ENCODE measurements at regions not wholly inside any gene's neighbourhood (a gene's known extent, or its start where the extent isn't known, plus 50 kb on each side); places are given as distances from the start of the nearest gene placed in this dataset.

GRCh38 chr1:63710761-63711380 is 62.9 kb upstream of the ROR1 start:
- ATAC-seq (no peak), DNase-seq (ENCODE audit: low read depth, low spot score) (no peak)
- Histone ChIP-seq H3K4me1 (ENCODE audit: control insufficient read depth in 1 of 2, insufficient read depth in 2 of 2, low read length in 2 of 2) (peaks cover 7 to 16% of the 10 kb centered on the region in 2 experiments), H4K20me1 (ENCODE audit: insufficient read depth) (no peaks in the 10 kb centered on the region), H3K9ac (ENCODE audit: low read length) (no peak overlapping the region), H3K27me3 (ENCODE audit: insufficient read depth, low read length) (peaks cover 11% of the 10 kb centered on the region), H3K4me3 (replicated peaks in 1 of 2; ENCODE audit: low read depth in 1 of 2, low read length in 2 of 2) (no peak overlapping the region), H3K9me2 (ENCODE audit: insufficient read depth) (no peaks in the 10 kb centered on the region), H2AFZ (ENCODE audit: low read depth, low read length, poor library complexity, severe bottlenecking) (no peak overlapping the region), H3K79me2 (ENCODE audit: insufficient read depth, low read length) (no peaks in the 10 kb centered on the region), H3K9me3 (ENCODE audit: control insufficient read depth in 1 of 2, insufficient read depth in 1 of 2, low read depth in 1 of 2, low read length in 2 of 2) (no peaks in the 10 kb centered on the region), H3K27ac (ENCODE audit: low read depth, low read length) (no peak overlapping the region), H3K4me2 (ENCODE audit: low read length) (no peak overlapping the region), H3K36me3 (ENCODE audit: control insufficient read depth in 1 of 2, insufficient read depth in 2 of 2, low read length in 2 of 2) (no peaks in the 10 kb centered on the region)
- RAD21 ChIA-PET (ENCODE audit: low non-redundant PET in 1 of 2, low total read pairs in 2 of 2, uncharacterized antibody in 2 of 2, unreplicated experiment in 2 of 2), result no interaction called here
- TF ChIP-seq ZBTB33 (IDR thresholded peaks at IDR 0.05; ENCODE audit: extremely low read depth, insufficient replicate concordance, low read length) (no peak), SP1 (IDR thresholded peaks at IDR 0.05; ENCODE audit: low read depth) (no peak), MAX (IDR thresholded peaks at IDR 0.05) (no peak), POLR2A (IDR thresholded peaks at IDR 0.05; ENCODE audit: borderline replicate concordance, extremely low read depth, insufficient read depth, insufficient read length) (no peak), FOSL1 (IDR thresholded peaks at IDR 0.05; ENCODE audit: low read depth) (no peak), RAD21 (IDR thresholded peaks at IDR 0.05; ENCODE audit: low read depth) (no peak), TCF7L2 (IDR thresholded peaks at IDR 0.05; ENCODE audit: borderline replicate concordance, extremely low read depth, insufficient read depth, insufficient read length) (no peak)
- intact Hi-C loops (cut with micrococcal nuclease), result no loop called here
- POLR2A ChIA-PET, result interaction anchor here (1.2 kb wide), 1 partner anchor 19 kb away, joined by 3 read pairs; no protein-coding TSS in a partner anchor
- BruUV-seq (replicated peaks), result no TSS peak
- CTCF ChIA-PET, result no interaction called here

GRCh38 chr1:63713041-63713440 is 60.8 kb upstream of the ROR1 start:
- no peak for ATAC-seq
- RAD21 ChIA-PET (ENCODE audit: low non-redundant PET in 1 of 2, low total read pairs in 2 of 2, uncharacterized antibody in 2 of 2, unreplicated experiment in 2 of 2), result no interaction called here
- DNase-seq (ENCODE audit: low read depth, low spot score), result no peak
- peaks cover 7 to 16% of the 10 kb centered on the region in 2 experiments for H3K4me1 ChIP-seq (ENCODE audit: control insufficient read depth in 1 of 2, insufficient read depth in 2 of 2, low read length in 2 of 2)
- H3K4me3 ChIP-seq (replicated peaks in 1 of 2; ENCODE audit: low read depth in 1 of 2, low read length in 2 of 2), result no peak overlapping the region
- H4K20me1 ChIP-seq (ENCODE audit: insufficient read depth), result no peaks in the 10 kb centered on the region
- no peaks in the 10 kb centered on the region for H3K36me3 ChIP-seq (ENCODE audit: control insufficient read depth in 1 of 2, insufficient read depth in 2 of 2, low read length in 2 of 2)
- H3K4me2 ChIP-seq (ENCODE audit: low read length), result no peak overlapping the region
- no peaks in the 10 kb centered on the region for H3K79me2 ChIP-seq (ENCODE audit: insufficient read depth, low read length)
- H3K27ac ChIP-seq (ENCODE audit: low read depth, low read length), result no peak overlapping the region
- H3K9me3 ChIP-seq (ENCODE audit: control insufficient read depth in 1 of 2, insufficient read depth in 1 of 2, low read depth in 1 of 2, low read length in 2 of 2), result no peaks in the 10 kb centered on the region
- no peaks in the 10 kb centered on the region for H3K9me2 ChIP-seq (ENCODE audit: insufficient read depth)
- no peak overlapping the region for H3K9ac ChIP-seq (ENCODE audit: low read length)
- CTCF ChIA-PET, result no interaction called here
- BruUV-seq (replicated peaks), result no TSS peak
- intact Hi-C loops (cut with micrococcal nuclease), result no loop called here
- POLR2A ChIA-PET, result no interaction called here
- no peak overlapping the region for H2AFZ ChIP-seq (ENCODE audit: low read depth, low read length, poor library complexity, severe bottlenecking)
- H3K27me3 ChIP-seq (ENCODE audit: insufficient read depth, low read length), result peaks cover 18% of the 10 kb centered on the region
- TF ChIP-seq SP1 (IDR thresholded peaks at IDR 0.05; ENCODE audit: low read depth), result no peak
- no peak for TF ChIP-seq REST (IDR thresholded peaks at IDR 0.05; ENCODE audit: low read depth)
- no peak for TF ChIP-seq YY1 (IDR thresholded peaks at IDR 0.05; ENCODE audit: extremely low read depth, insufficient replicate concordance, low read depth, low read length)
- TF ChIP-seq POLR2AphosphoS5 (IDR thresholded peaks at IDR 0.05; ENCODE audit: low read depth, low read length), result no peak
- no peak for TF ChIP-seq EZH2phosphoT487 (IDR thresholded peaks at IDR 0.05; ENCODE audit: borderline replicate concordance)
- no peak for TF ChIP-seq ZBTB33 (IDR thresholded peaks at IDR 0.05; ENCODE audit: extremely low read depth, insufficient replicate concordance, low read length)

Measured in HCT116 (cell line).